ENCODE measurements at regions not wholly inside any gene's neighbourhood (a gene's known extent, or its start where the extent isn't known, plus 50 kb on each side); places are given as distances from the start of the nearest gene placed in this dataset.

- no peak for DNase-seq (ENCODE audit: insufficient read length, low spot score, missing footprints)
- H3K36me3 ChIP-seq (ENCODE audit: insufficient read depth, low read length) = no peaks in the 10 kb centered on the region
- TF ChIP-seq, protein P1, sequence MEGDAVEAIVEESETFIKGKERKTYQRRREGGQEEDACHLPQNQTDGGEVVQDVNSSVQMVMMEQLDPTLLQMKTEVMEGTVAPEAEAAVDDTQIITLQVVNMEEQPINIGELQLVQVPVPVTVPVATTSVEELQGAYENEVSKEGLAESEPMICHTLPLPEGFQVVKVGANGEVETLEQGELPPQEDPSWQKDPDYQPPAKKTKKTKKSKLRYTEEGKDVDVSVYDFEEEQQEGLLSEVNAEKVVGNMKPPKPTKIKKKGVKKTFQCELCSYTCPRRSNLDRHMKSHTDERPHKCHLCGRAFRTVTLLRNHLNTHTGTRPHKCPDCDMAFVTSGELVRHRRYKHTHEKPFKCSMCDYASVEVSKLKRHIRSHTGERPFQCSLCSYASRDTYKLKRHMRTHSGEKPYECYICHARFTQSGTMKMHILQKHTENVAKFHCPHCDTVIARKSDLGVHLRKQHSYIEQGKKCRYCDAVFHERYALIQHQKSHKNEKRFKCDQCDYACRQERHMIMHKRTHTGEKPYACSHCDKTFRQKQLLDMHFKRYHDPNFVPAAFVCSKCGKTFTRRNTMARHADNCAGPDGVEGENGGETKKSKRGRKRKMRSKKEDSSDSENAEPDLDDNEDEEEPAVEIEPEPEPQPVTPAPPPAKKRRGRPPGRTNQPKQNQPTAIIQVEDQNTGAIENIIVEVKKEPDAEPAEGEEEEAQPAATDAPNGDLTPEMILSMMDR (IDR thresholded peaks at IDR 0.05; ENCODE audit: extremely low read depth, low read depth, low read length) = no peak
- no peaks in the 10 kb centered on the region for H3K79me2 ChIP-seq (ENCODE audit: insufficient read depth, low read length)
- no peak overlapping the region for H3K4me3 ChIP-seq (ENCODE audit: insufficient read depth, low read length)
- H3K27me3 ChIP-seq (ENCODE audit: insufficient read depth, low read length) = no peaks in the 10 kb centered on the region
- no peak overlapping the region for H3K27ac ChIP-seq (ENCODE audit: low read depth, low read length)
- no peaks in the 10 kb centered on the region for H3K4me1 ChIP-seq (ENCODE audit: insufficient read depth, low read length)
- H3K4me2 ChIP-seq (ENCODE audit: insufficient read depth, low read length) = no peak overlapping the region
- no peaks in the 10 kb centered on the region for H3K9me3 ChIP-seq (ENCODE audit: low read depth, low read length)
- H2AFZ ChIP-seq (ENCODE audit: low read length) = no peak overlapping the region
- no peaks in the 10 kb centered on the region for H4K20me1 ChIP-seq (ENCODE audit: insufficient read depth, low read length)
Measured at GRCh38 chr12:13596714-13597113, 384.7 kb downstream of the GRIN2B start.

DNA sequence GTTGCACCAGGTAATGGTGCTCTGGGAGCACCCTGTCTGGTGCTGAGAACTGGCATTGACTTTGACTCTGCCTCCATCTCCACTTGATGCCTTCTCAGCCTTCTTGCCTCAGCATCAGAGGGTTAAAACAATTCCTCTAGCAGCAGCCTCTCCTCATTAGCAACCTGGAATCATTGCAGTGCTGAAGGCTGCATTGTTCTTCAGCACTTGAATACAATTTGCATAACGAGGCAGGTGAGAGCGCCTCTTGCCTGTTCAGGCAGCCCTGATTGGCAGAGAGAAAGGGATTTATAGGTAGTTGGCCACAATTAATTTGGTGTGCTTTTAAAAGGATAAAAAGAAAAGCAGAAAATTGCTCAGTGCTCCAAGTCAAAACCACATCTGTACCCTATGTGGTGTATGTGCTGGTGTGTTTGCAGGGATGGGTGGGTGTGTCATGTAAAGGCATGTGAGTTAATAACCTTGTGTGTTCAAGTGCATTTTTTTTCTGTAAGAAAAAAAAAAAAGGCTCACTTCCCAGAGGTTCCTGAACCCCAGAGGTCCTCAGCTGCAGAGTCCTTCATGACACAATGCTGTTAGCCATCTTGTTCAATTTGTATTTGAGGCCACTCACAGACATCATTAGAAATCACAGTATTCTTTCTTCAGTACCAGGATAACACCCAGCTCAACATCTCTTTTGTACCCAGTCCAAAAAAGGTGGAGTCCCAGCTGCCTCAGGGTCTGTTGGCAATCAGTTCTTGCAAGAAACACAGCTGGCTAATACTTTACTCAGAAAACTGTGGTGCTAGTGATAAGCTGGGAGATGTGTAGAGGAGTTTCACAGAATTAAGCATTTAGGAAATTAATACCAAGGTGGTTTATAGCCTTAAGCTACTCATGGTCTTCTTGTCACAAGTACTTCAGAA lies 385.6 kb downstream of the GRIN2B start:
- TF ChIP-seq, protein P1 (IDR thresholded peaks at IDR 0.05; ENCODE audit: extremely low read depth, low read depth, low read length) = no peak
- Histone ChIP-seq H3K27ac (ENCODE audit: low read depth, low read length) (no peak overlapping the region), H3K4me2 (ENCODE audit: insufficient read depth, low read length) (no peak overlapping the region)

GRCh38 chr12:13594731-13595514 lies 386.5 kb downstream of the GRIN2B start:
- DNase-seq (ENCODE audit: insufficient read length, low spot score, missing footprints) = no peak
- H3K4me2 ChIP-seq (ENCODE audit: insufficient read depth, low read length) = no peak overlapping the region
- no peak overlapping the region for H2AFZ ChIP-seq (ENCODE audit: low read length)
- no peaks in the 10 kb centered on the region for H3K79me2 ChIP-seq (ENCODE audit: insufficient read depth, low read length)
- H3K36me3 ChIP-seq (ENCODE audit: insufficient read depth, low read length) = no peaks in the 10 kb centered on the region
- H4K20me1 ChIP-seq (ENCODE audit: insufficient read depth, low read length) = no peaks in the 10 kb centered on the region
- no peak overlapping the region for H3K27ac ChIP-seq (ENCODE audit: low read depth, low read length)
- no peaks in the 10 kb centered on the region for H3K9me3 ChIP-seq (ENCODE audit: low read depth, low read length)
- H3K27me3 ChIP-seq (ENCODE audit: insufficient read depth, low read length) = no peaks in the 10 kb centered on the region
- no peaks in the 10 kb centered on the region for H3K4me1 ChIP-seq (ENCODE audit: insufficient read depth, low read length)
- H3K4me3 ChIP-seq (ENCODE audit: insufficient read depth, low read length) = no peak overlapping the region
- TF ChIP-seq, protein P1 (IDR thresholded peaks at IDR 0.05; ENCODE audit: extremely low read depth, low read depth, low read length) = no peak

More for the DNA sequence above, 385.6 kb downstream of the GRIN2B start:
- H3K36me3 ChIP-seq (ENCODE audit: insufficient read depth, low read length) = no peaks in the 10 kb centered on the region
- no peaks in the 10 kb centered on the region for H4K20me1 ChIP-seq (ENCODE audit: insufficient read depth, low read length)
- H3K4me3 ChIP-seq (ENCODE audit: insufficient read depth, low read length) = no peak overlapping the region
- H2AFZ ChIP-seq (ENCODE audit: low read length) = no peak overlapping the region
- no peaks in the 10 kb centered on the region for H3K4me1 ChIP-seq (ENCODE audit: insufficient read depth, low read length)
- no peaks in the 10 kb centered on the region for H3K27me3 ChIP-seq (ENCODE audit: insufficient read depth, low read length)
- DNase-seq (ENCODE audit: insufficient read length, low spot score, missing footprints) = no peak
- no peaks in the 10 kb centered on the region for H3K9me3 ChIP-seq (ENCODE audit: low read depth, low read length)
- H3K79me2 ChIP-seq (ENCODE audit: insufficient read depth, low read length) = no peaks in the 10 kb centered on the region

Data from osteoblast (primary cell).